H9 (cell line): ENCODE measurements at regions not wholly inside any gene's neighbourhood (a gene's known extent, or its start where the extent isn't known, plus 50 kb on each side); places are given as distances from the start of the nearest gene placed in this dataset.

Experiments
- DNase-seq: peaks from one replicate; pipeline ENCODE4 v3.0.0-alpha.2; 2017
- H2AFZ ChIP-seq: one replicate; pipeline ENCODE4 v1.6.1; 2013; ENCODE audit warnings: mild to moderate bottlenecking, low read length, control low read depth, moderate library complexity
- H2AK5ac ChIP-seq: 2 replicates; pipeline ENCODE4 v1.6.1; 2013; ENCODE audit warnings: low read length, control low read depth, mixed read lengths; ENCODE audit not compliant: insufficient read length
- H2BK120ac ChIP-seq: one replicate; pipeline ENCODE4 v1.6.1; 2013; ENCODE audit warnings: low read depth, mild to moderate bottlenecking, low read length, control low read depth, inconsistent platforms; ENCODE audit not compliant: poor library complexity, severe bottlenecking
- H2BK12ac ChIP-seq: 2 replicates; pipeline ENCODE4 v1.6.1; 2013; ENCODE audit warnings: low read length, control low read depth, mixed read lengths, low read depth; ENCODE audit not compliant: insufficient read length
- H2BK15ac ChIP-seq: 2 replicates; pipeline ENCODE4 v1.6.1; 2013; ENCODE audit warnings: low read depth, low read length, control low read depth
- H2BK20ac ChIP-seq: one replicate; pipeline ENCODE4 v1.6.1; 2013; ENCODE audit warnings: low read depth, mild to moderate bottlenecking, low read length, control low read depth, inconsistent platforms; ENCODE audit not compliant: poor library complexity, severe bottlenecking
- H2BK5ac ChIP-seq: 2 replicates; pipeline ENCODE4 v1.6.1; 2013; ENCODE audit warnings: low read length, control low read depth, mixed read lengths; ENCODE audit not compliant: insufficient read length
- H3K14ac ChIP-seq: 2 replicates; pipeline ENCODE4 v1.6.1; 2013; ENCODE audit warnings: low read length, control low read depth; ENCODE audit not compliant: insufficient read depth
- H3K18ac ChIP-seq: 2 replicates; pipeline ENCODE4 v1.6.1; 2013; ENCODE audit warnings: low read depth, mild to moderate bottlenecking, mixed read lengths, low read length, control low read depth; ENCODE audit not compliant: insufficient read length
- H3K23ac ChIP-seq: 2 replicates; pipeline ENCODE4 v1.6.1; 2013; ENCODE audit warnings: low read length, control low read depth, mixed read lengths, low read depth; ENCODE audit not compliant: insufficient read length
- H3K23me2 ChIP-seq: 2 replicates; pipeline ENCODE4 v1.6.1; 2013; ENCODE audit warnings: low read depth, mild to moderate bottlenecking, mixed read lengths, low read length, control low read depth; ENCODE audit not compliant: insufficient read length, poor library complexity, severe bottlenecking
- H3K27ac ChIP-seq: 2 replicates; pipeline ENCODE4 v1.5.1; 2013; ENCODE audit warnings: low read length, control low read depth, mixed read lengths, low read depth; ENCODE audit not compliant: insufficient read length
- H3K27me3 ChIP-seq: 2 replicates; pipeline ENCODE4 v1.6.1; 2013; ENCODE audit warnings: low read length, control low read depth, inconsistent platforms; ENCODE audit not compliant: insufficient read depth
- H3K4ac ChIP-seq: 2 replicates; pipeline ENCODE4 v1.6.1; 2013; ENCODE audit warnings: low read depth, mild to moderate bottlenecking, control low read depth, inconsistent platforms, low read length, moderate library complexity
- H3K4me1 ChIP-seq: 2 replicates; pipeline ENCODE4 v1.6.1; 2013; ENCODE audit warnings: low read length, control low read depth, inconsistent platforms; ENCODE audit not compliant: insufficient read depth
- H3K4me2 ChIP-seq: 2 replicates; pipeline ENCODE4 v1.6.1; 2013; ENCODE audit warnings: low read length, control low read depth, mixed read lengths; ENCODE audit not compliant: insufficient read length, insufficient read depth
- H3K56ac ChIP-seq: 2 replicates; pipeline ENCODE4 v1.6.1; 2013; ENCODE audit warnings: low read depth, mild to moderate bottlenecking, mixed read lengths, low read length, control low read depth; ENCODE audit not compliant: insufficient read length
- H3K79me1 ChIP-seq: 2 replicates; pipeline ENCODE4 v1.6.1; 2013; ENCODE audit warnings: low read depth, mild to moderate bottlenecking, moderate library complexity, low read length, control low read depth, inconsistent platforms; ENCODE audit not compliant: insufficient read depth, poor library complexity, severe bottlenecking
- H3K79me2 ChIP-seq: 2 replicates; pipeline ENCODE4 v1.6.1; 2013; ENCODE audit warnings: low read length, control low read depth, inconsistent platforms; ENCODE audit not compliant: insufficient read depth
- H3K9ac ChIP-seq: 2 replicates; pipeline ENCODE4 v1.6.1; 2013; ENCODE audit warnings: low read length, control low read depth, mixed read lengths; ENCODE audit not compliant: insufficient read length; ENCODE audit errors: extremely low read depth
- H3K9me3 ChIP-seq: one replicate; pipeline ENCODE4 v1.6.1; 2013; ENCODE audit warnings: low read depth, low read length, inconsistent platforms; ENCODE audit not compliant: control insufficient read depth
- H3T11ph ChIP-seq: one replicate; pipeline ENCODE4 v1.6.1; 2013; ENCODE audit warnings: mild to moderate bottlenecking, low read length, control low read depth, inconsistent platforms
- H4K20me1 ChIP-seq: one replicate; pipeline ENCODE4 v1.6.1; 2013; ENCODE audit not compliant: control insufficient read depth, insufficient read length, insufficient read depth
- H4K5ac ChIP-seq: 2 replicates; pipeline ENCODE4 v1.6.1; 2013; ENCODE audit warnings: low read depth, mild to moderate bottlenecking, mixed read lengths, low read length, control low read depth; ENCODE audit not compliant: insufficient read length
- H4K8ac ChIP-seq: replicated peaks from 2 replicates; pipeline ENCODE4 v1.6.1; 2013; ENCODE audit warnings: low read length, control low read depth, mixed read lengths, low read depth; ENCODE audit not compliant: insufficient read length
- H4K91ac ChIP-seq: 2 replicates; pipeline ENCODE4 v1.6.1; 2013; ENCODE audit warnings: low read depth, mild to moderate bottlenecking, moderate library complexity, mixed read lengths, low read length, control low read depth; ENCODE audit not compliant: insufficient read length
- H3K27ac Mint-ChIP-seq, 3 experiments: 2 replicates in 2 of 3; 3 replicates in 1 of 3; pipeline ENCODE4 v1.8.0; 2020 to 2021; ENCODE audit warnings: mixed read lengths in 3 of 3, mild to moderate bottlenecking in 1 of 3, moderate library complexity in 1 of 3
- H3K27me3 Mint-ChIP-seq: 2 replicates; pipeline ENCODE4 v1.8.0; 2021; ENCODE audit warnings: low read depth, mild to moderate bottlenecking, moderate library complexity, mixed read lengths
- H3K36me3 Mint-ChIP-seq, 3 experiments: 2 replicates in 2 of 3; 3 replicates in 1 of 3; pipeline ENCODE4 v1.8.0; 2020 to 2021; ENCODE audit warnings: low read depth in 3 of 3, mixed read lengths in 3 of 3; ENCODE audit not compliant: insufficient read depth in 1 of 3
- H3K4me1 Mint-ChIP-seq, 2 experiments: 2 replicates each; pipeline ENCODE4 v1.8.0; 2020; ENCODE audit warnings: mixed read lengths in 2 of 2
- H3K4me3 Mint-ChIP-seq, 2 experiments: 2 replicates in 1 of 2; 3 replicates in 1 of 2; pipeline ENCODE4 v1.8.0; 2020 to 2021; ENCODE audit warnings: mild to moderate bottlenecking in 2 of 2, mixed read lengths in 2 of 2, moderate library complexity in 1 of 2
- H3K9me3 Mint-ChIP-seq, 2 experiments: 2 replicates in 1 of 2; 3 replicates in 1 of 2; pipeline ENCODE4 v1.8.0; 2020; ENCODE audit warnings: mild to moderate bottlenecking in 2 of 2, mixed read lengths in 2 of 2, moderate library complexity in 1 of 2
- WGBS: extraction: QIAGEN DNeasy Blood & Tissue Kit; methylation state at CpG from one replicate; pipeline ENCODE4 v1.1.7; 2013; ENCODE audit warnings: missing lambda C conversion rate, low lambda C conversion rate, mixed read lengths; ENCODE audit not compliant: insufficient read length; ENCODE audit errors: extremely low coverage; 5-methylcytosine and 5-hydroxymethylcytosine counted together
- TF ChIP-seq, protein P1 (sequence below): fragments of 200-600 bp; sonication (generic); conservative IDR thresholded peaks from 3 replicates; pipeline ENCODE4 v1.8.0; 2021; ENCODE audit warnings: antibody characterized with exemption, mild to moderate bottlenecking

DNA sequence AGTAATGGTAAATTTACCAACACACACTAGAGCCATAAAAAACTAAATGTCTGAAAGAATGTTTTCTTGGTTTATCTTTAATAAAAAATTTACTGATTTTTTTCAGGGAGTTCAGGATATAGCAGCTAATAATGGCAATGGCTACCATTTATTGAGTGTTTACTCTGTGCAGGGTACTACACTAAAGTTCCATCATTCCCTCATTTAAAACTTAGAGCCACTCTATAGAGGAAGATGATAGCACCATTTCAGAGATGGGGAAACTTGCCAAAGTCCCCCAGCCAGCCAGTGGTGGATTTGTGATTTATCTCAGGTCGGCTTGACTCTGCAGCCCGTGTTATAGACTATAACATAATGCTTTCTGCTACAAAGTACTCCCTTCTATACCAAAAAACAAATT lies 86.6 kb downstream of the LSMEM1 start:
- Histone ChIP-seq H4K20me1 (no peaks in the 10 kb centered on the region), H3K18ac (no peak overlapping the region), H2AFZ (no peak overlapping the region), H3K79me1 (no peaks in the 10 kb centered on the region), H3K27me3 (no peaks in the 10 kb centered on the region), H2BK12ac (no peak overlapping the region), H3K23ac (no peak overlapping the region), H4K5ac (no peak overlapping the region), H4K91ac (no peak overlapping the region), H2BK120ac (no peak overlapping the region), H3K4me1 (no peaks in the 10 kb centered on the region), H3K14ac (no peak overlapping the region), H2BK15ac (no peak overlapping the region), H3K4ac (no peak overlapping the region), H3K27ac (no peak overlapping the region), H3K9ac (no peak overlapping the region), H3K79me2 (no peaks in the 10 kb centered on the region), H3K56ac (no peak overlapping the region), H2BK5ac (no peak overlapping the region), H2BK20ac (no peak overlapping the region), H2AK5ac (no peak overlapping the region), H3K4me2 (no peak overlapping the region), H3K23me2 (no peaks in the 10 kb centered on the region), H4K8ac (no peak overlapping the region), H3K9me3 (no peaks in the 10 kb centered on the region), H3T11ph (no peak overlapping the region)
- Mint-ChIP-seq H3K4me1 (no peaks in the 10 kb centered on the region), H3K27ac (no peak overlapping the region), H3K4me3 (no peak overlapping the region), H3K9me3 (no peaks in the 10 kb centered on the region), H3K27me3 (no peaks in the 10 kb centered on the region), H3K36me3 (no peaks in the 10 kb centered on the region)
- TF ChIP-seq, protein P1, sequence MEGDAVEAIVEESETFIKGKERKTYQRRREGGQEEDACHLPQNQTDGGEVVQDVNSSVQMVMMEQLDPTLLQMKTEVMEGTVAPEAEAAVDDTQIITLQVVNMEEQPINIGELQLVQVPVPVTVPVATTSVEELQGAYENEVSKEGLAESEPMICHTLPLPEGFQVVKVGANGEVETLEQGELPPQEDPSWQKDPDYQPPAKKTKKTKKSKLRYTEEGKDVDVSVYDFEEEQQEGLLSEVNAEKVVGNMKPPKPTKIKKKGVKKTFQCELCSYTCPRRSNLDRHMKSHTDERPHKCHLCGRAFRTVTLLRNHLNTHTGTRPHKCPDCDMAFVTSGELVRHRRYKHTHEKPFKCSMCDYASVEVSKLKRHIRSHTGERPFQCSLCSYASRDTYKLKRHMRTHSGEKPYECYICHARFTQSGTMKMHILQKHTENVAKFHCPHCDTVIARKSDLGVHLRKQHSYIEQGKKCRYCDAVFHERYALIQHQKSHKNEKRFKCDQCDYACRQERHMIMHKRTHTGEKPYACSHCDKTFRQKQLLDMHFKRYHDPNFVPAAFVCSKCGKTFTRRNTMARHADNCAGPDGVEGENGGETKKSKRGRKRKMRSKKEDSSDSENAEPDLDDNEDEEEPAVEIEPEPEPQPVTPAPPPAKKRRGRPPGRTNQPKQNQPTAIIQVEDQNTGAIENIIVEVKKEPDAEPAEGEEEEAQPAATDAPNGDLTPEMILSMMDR: no peak
- no peak for DNase-seq
- WGBS: no CpG with 5 or more reads among the region's 2 CpGs
